Activated gamma-delta T cell treated with Interleukin-2 at 50 U/mL for 16 hours (primary cell): ENCODE measurements at regions not wholly inside any gene's neighbourhood (a gene's known extent, or its start where the extent isn't known, plus 50 kb on each side); places are given as distances from the start of the nearest gene placed in this dataset.

ENCODE experiments used
- DNase-seq: peaks from one replicate; pipeline ENCODE4 v3.0.0-alpha.2; 2020

DNA sequence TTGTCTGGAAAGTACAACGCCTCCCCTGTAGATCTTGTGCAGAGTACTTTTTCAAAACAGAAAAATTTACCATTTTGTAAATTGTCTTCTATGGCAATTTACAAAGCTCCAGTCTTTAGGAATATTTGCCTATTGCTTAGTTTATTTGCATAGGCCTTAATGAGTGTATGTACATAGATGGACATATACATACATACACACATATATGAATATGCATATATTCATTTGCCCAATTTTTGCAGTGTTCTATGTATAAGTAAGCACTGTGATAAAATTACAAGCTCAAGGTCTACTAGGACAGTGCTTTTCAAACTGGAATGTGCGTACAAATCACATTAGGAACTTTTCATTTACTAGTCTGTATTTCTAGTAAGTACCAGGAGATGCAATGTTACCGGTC, 301.3 kb upstream of the SMARCA2 start:
- no peak for DNase-seq

DNA sequence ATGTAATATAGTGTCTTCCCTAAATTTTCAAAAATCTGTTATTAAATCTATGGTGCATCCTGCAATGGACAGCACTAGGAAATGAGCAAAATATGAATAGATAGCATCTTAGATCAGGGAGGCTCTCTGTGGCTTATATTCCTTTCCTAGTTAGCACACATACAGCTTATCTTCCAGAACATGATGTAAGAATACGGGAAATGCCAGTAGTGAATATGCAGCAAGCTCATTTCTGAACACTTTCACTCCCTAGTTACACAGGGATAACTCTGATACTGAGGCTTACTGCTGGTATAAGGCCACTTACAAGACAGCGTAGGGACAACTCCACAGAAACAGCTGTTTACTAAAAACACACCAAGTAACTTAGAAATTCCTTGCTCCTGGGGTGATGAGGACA, 297.3 kb upstream of the SMARCA2 start:
- no peak for DNase-seq

DNA sequence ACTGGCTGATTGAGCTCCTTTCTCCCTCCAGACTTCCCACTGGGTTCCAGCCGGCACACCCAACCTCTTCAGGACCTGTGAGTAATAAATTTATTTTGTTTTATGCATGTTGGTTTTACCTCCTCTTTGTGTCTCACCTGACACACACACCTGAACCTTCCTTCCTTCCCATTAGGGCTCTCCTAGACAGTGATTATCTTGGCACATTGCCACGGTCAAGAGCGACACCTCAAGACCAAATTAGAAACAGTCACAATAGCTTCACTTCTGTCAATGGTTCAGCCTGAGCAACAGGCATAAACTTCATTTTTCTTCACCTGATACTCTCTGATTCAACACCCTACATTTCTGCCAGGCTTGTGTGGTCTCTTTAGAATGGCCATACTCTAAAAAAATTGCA, 296.3 kb upstream of the SMARCA2 start:
- no peak for DNase-seq

DNA sequence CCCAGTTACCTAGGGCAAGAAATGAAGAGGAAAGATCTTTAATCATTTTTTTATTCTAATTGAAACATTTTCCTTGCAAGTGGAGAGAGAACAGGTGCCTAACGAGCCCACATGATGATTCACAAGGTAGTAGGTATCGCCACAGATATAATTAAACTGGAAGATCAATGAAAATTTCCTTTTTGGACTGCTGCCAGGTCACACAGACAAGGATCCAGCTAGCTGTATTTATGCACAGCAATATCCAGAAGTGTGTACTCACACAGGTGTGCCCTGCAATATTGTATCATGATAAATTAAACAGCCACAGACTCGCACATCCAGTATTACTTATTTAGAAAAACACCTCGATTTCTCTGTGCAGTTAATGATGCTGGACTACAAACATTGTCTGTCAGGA, 294.0 kb upstream of the SMARCA2 start:
- DNase-seq = no peak

DNA sequence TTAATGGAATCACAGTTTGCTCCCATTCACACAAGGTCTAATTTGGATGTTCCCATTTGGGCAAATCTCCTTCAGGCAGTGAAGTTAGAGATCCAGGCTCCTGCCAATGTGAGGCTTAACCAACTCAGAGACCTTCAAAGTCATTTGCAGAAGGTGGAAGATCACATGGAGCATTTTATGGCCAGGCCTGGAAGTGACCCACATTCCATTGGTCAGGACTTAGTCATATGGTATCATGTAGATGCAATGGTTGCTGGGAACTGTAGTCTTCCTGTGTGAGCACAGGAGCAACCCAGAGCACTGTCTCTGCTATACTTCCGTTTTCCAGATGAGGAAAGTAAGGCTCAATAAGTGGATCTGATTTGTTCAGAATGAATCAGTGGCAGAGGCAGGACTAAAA, 292.7 kb upstream of the SMARCA2 start:
- DNase-seq = no peak

DNA sequence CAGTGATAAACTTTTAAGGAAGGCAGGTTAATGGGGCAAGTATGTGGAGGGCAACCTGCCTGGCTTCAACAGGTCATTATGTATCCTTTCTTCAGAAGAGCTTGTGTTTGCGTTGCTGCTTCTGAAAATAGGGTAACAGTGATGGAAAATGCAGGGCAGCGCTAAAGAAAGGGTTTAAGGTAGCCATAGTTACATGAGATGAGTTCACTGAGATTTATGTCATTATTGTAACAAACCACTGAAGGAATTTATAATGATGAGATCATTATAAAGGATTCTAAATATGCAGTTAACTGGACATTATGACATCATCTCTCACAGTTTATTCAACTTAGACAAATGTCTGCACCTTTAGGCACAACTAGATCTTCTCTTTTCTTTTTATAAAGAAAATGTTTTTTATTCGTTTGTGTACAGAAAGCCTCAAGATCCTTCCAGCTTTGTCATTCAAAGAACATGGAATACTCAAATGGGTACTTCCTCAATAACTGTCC, 291.6 kb upstream of the SMARCA2 start:
- no peak for DNase-seq

DNA sequence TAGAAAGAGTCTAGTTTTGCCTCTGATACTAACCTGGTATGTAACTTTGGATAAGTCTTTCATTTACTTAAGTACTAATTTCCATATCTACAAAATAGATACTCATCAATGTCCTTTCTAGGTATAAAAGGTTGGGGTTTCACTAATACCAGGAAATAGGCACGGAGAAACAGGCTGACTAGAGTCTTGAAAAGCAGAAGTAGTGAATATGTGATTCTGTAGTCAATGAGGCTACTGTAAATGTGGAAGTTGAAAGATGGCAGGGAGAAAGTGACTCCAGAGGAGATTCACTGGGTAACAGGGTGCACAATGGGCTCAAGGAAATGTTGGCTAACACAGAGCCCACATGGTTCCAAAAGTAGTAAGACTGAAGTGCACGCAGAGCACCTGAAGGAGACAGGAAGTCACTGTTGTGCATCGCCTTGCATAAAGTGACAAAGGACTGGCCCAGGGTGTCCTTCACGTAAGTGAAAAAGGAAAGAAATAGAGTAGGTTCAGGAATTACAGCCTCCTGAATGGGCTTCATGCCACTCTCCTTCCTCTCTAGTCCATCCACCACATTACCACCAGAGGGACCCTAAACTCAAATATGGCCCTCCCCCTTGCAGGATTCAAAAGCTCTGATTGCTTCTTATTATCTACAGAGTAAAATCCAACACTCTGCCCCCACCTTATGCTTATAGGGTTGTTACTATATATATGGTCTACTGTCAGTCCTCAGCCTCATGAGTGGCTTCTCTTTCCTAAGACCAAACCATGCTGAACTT, 288.0 kb upstream of the SMARCA2 start:
- DNase-seq = no peak

DNA sequence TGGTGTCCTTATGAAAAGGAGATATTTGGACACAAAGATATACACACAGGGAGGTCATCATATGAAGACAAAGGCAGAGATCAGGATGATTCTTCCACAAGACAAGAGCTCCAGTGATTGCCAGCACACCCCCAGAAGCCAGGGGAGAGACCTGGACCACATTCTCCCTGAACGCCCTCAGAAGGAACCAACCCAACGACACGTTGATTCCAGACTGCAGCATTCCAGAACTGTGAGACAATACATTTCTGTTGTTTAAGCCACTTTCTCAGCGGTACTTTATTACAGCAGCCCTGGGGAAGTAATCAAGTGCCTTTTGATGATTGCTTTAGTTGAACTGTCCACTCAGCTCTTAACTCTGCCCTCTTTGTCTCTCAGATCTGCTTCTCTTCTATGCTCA, 285.5 kb upstream of the SMARCA2 start:
- DNase-seq = no peak

DNA sequence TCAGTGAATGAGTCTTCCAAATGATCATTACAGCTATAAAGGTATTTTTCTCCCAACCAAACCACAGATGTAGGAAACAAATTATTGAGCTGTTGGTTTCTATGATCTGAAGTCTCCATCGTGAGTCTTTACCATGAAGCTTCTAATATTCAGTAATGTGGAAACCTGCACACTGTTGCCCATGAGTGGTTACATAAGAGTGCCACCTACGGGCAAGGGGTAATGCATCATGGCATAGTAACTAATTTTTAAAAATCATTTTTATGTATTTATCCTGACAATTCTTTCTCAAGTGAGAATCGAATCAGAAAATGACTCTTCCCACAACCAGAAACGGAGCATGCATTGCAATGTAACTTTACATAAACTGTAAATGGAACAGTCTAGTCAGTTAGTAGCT, 282.5 kb upstream of the SMARCA2 start:
- DNase-seq = no peak

DNA sequence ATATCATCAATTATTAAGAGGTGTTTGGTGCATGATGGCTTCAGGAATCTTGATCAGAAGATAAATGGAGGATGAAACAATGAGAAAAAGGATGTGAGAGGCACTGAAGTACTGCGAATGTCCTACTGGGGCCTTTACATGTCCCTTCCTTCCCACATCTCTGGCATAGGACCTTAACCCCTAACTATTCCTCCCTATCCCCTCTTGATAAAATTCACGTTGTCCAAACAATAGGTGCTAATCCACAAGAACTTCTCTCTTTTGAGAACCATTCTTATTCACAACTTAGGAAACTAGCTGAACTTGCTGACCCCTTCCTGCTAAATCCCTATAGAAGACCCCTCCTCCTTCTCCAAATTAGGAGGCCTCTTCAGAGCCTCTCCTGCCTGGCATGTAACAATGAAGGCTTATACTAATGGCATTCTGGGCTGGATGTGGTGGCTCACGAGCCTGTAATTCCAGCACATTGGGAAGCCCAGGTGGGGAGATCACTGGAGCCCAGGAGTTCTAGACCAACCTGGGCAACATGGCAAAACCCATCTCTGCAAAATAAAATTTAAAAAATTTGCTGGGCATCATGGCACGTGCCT, 276.5 kb upstream of the SMARCA2 start:
- DNase-seq = no peak

DNA sequence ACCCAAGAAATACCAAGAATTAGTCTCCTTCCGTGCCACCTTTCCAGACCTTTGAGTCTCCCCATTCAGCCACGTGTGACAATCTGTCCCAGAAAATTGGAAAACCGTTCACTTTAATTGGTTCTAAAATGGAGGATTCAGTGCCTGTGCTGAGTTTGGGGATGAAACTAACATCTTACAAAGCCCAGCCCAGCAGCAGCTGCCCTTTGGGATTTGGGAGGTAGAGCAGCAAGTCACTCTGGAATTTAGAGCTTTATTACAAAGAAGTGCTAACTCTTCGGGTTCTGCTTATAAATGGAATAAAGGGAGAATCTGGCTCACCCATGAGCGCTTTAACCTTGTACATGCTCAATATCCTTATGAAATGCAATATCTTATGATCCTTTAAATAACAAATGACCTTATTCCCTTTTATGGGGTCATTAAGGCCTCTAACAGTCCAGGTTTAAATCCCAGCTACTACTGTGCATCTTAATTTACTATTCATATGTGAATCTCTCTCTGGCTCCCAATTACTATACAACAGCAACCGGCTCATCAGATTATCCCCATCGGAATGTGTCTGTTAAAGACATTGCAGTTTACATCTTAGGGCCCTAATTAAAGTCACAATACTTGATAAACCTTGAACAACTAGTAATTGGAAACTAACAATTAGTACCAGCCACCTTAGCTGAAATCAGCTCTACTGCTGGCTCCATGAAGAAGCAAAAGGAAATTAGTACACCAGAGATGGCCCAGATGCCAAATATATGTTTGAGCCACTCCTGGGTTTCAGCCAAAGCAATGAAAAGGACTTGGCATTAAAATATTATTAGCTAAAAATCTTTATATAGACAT, 271.8 kb upstream of the SMARCA2 start:
- DNase-seq = no peak

DNA sequence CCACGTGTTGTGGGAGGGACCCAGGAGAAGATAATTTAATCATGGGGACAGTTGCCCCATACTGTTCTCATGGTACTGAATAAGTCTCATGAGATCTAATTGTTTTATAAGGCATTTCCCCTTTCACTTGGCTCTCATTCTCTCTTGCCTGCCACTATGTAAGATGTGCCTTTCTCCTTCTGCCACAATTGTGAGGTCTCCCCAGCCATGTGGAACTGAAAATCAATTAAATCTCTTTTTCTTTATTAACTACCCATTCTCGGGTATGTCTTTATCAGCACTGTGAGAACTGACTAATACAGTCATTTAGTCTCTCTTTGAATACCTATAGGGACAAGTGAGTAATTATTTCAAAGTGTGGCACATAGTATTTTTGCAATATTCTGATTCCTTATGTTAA, 269.2 kb upstream of the SMARCA2 start:
- no peak for DNase-seq

DNA sequence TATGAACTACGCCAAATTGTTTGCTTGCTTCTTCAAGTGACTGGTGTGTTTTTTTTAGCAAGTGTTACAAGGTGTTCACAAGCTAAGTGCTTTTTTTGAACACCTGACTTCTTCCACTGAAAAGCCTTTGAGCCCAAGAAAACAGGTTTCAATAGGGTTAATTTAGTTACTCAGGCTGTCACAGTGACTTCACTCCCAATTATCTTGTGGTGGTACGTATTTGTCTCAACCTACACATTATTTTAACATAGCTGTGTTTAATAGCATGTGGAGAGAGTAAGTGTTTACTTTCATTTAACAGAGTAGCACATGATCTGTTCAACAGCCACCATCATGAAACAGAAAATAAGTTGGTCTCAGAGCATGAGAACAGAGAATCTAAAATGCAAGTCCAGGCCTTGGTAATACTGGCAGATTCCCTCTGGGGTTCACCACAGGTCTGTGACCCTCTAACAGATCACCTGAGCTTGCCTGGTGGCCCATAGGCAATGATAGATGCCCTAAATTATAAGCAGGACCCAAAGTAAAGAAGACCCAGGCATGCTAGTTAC, 267.7 kb upstream of the SMARCA2 start:
- no peak for DNase-seq

DNA sequence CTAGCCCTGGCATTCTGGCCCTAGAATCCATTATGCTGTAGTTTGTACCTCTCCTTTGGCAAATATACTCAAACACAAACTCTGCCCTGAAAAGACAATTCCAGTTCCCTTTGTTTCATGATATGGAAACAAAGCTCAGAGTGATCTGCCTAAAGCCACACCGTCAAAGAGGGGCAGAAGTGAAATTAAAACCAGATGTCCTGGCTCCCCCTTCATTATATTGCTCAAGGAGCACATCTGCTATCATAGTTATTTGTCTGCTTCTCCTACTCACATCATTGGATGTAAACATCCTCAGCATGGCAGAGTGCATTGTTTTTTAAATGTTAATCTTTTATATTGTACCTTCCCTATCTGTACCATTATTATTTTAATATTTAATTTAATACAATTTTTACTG, 266.7 kb upstream of the SMARCA2 start:
- DNase-seq = no peak

DNA sequence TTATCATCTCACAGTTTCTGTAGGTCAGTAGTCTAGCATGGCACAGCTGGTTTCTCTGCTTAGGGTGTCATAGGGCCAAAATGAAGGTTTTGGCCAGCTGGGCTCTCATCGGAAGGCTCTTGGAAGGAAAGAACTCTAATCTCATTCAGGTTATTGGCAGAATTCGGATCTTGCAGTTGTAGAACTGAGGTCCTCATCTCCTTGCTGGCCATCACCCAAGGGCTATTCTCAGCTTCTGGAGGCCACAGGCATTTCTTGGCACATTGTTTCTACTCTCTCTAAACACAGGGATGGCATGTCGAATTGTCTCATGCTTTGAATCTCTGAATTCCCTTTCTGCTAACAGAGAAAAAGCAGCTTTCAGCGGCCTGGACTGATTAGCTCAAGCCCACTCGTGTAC, 258.0 kb upstream of the SMARCA2 start:
- no peak for DNase-seq

DNA sequence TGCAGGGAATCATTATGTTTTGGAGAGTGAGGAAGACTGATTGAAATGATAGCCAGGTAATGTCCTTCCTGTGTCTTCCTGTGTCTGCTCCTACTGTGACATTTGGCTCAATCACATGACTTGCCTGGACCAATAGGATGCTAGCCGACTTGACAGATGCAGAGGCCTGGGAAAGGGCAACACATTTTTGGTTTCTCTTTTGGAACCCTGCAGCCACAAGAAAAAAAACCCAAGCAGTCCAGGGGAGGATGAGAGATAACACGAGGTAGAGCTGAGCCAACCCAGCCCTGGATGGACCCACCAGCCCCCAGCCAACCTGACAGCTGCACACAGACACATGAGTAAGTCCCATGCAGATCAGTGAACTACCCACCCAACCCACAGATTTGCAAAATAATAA, 256.1 kb upstream of the SMARCA2 start:
- no peak for DNase-seq

DNA sequence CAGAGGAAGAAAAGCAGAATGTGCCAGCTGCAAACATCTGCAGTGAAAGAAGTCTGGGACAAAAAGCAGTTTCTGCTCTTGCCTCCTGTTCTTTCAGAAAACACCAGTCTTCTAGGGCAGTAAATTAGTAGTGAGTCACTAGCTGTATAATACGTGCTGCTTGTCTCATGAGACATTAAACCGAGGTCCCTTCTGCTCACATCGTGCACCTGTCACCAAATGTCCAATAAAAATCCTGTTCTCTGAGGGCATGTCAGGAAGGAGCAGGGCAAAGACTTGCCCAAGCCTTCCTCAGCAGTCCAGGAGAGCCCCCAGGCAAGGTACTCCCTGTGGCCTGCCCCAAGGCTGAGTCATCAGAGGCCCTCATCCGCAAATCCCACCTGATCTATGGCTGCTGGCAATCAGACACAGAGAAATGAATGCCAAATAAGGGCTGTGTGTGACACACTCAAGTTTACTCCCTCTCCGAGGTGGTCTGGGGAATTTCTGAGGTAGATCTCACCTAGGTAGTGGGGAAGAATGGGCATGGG, 255.3 kb upstream of the SMARCA2 start:
- DNase-seq = no peak

DNA sequence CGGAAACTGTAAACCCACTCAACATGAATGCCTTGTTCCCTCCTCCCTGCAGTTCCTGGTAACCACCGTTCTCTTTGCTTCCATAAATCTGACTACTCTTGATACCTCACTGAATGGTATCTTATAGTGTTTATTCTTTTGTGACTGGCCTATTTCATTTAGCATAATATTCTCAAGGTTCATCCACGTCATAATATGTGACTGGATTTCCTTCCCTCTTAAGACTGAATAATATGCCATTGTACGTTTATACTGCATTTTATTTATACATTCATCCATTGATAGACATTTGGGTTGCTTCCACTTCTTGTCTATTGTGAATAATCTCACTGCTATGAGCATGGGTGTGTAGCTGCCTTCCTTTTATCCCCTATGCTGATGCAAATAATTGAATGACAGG, 253.3 kb upstream of the SMARCA2 start:
- DNase-seq = no peak

DNA sequence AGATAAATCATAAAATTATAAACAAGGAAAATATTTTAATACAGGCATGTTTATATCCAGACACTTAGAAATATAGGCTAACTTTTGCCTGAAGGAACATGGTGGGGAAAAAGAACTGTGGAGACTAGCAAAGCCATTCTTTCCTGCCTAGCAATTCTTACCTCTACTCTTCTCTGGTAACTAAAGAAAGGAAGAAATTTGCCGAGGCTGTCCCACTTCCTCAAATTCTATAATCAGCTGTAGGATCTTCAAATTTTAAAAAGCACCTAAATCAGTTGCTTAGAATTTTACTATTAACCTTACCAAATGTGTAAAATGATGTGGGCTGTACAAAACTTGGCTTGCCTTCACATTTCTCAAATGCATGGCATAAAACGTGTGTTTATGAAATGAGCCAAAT, 249.1 kb upstream of the SMARCA2 start:
- DNase-seq = no peak

DNA sequence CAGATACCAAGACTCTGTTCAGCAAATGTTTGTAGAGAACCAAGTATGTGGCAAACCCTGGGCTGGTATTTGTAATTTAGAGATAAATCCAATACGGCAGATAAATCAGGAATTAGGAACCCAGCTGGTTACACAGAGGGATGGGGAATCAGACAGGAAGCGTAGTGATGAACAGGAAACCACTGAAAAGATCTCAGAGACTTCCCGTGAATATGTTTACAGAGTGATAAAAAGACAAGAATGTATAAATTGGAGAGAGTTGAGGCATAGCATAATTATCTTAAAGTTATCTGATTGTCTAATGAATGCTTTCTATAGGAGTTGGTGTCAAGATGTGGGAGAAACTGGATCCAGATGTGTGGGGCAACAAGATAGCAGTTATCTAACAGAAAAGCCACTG, 246.6 kb upstream of the SMARCA2 start:
- DNase-seq = no peak

DNA sequence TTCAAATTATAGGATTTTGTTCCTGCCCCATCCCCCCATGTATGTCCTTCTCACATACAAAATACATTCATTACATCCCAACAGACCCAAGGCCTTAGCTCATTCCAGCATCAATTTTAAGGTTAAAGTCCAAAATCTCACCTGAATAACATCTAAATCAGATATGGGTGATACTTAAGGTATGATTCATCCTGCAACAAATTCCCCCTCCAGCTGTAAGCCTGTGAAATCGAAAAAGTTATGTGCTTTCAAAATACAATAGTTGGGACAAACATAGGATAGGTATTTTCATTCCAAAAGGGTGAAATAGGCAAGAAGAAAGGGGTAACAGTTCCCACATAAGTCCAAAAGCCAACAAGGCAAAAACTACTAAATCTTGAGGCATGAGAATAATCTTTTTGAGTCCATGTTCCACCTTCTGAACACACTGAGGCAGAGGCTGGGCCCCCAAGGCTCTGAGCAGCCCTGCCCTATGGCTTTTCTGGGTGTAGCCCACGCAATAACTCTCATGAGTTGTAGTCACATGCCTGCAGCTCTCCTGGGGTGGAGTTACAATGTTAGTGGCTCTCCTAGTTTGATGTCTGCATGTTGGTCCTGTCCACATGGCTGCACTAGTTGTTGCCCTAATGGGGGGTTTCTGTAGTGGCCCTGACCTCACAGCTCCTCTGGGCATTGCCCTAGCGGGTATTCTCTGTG, 243.9 kb upstream of the SMARCA2 start:
- DNase-seq = no peak

DNA sequence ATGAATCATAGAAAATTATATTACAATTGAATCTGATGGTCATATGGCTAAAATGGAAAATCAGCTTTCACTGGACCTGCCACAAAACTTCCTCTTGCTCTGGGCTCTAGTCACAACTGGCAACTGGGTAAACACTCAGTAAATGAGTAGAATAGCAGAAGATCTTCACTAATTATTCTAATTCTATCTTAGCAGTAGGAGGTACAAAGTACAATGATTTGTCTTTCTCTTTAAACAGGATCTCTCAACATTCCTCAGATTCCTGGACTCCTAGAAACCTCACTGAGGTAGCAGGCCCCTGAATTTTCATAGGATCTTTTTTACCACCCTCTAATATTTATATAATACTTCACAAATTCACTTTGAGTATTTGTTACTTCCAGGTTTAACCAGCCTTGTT, 239.9 kb upstream of the SMARCA2 start:
- no peak for DNase-seq

DNA sequence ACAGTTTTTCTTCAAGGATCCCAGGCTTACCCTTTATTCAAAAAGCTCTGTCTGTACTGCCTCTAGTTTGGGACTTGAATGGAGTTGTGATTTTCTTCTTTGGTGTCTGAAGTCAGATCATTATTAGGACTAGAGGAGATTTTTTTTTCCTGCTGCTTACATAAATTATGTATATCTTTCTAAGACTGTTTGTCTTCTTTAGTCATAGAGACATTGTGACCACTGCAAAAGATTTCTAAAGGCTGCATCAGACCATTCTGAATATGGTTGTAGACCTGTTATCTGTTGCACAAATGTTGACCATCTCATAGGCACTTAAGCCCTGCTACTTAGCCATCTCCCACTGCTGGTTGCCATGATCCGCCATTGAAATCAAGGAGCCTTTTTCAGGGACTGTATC, 238.5 kb upstream of the SMARCA2 start:
- no peak for DNase-seq
